IMR-90 (cell line): ENCODE measurements at regions not wholly inside any gene's neighbourhood (a gene's known extent, or its start where the extent isn't known, plus 50 kb on each side); places are given as distances from the start of the nearest gene placed in this dataset.

Experiments used
- ATAC-seq: fragments of 200-7000 bp; cut with Tn5 transposase; 2 replicates; pipeline ENCODE4 v1.9.1; 2020; ENCODE audit warnings: low read depth, mild to moderate bottlenecking, moderate library complexity
- BruUV-seq: library from RNA; stranded (reverse); fragments of 400-500 nt; replicated peaks from 2 replicates; lab custom pipeline; 2021; lab: Mats Ljungman, UMichigan
- CTCF ChIA-PET: fragments of 300-600 bp; formaldehyde crosslinking; extraction: SDS; loops from one replicate; lab custom pipeline; 2021; ENCODE audit warnings: antibody characterized with exemption; lab: Yijun Ruan, JAX
- POLR2A ChIA-PET: fragments of 300-600 bp; sonication (Branson Sonifier 250); formaldehyde crosslinking; loops from one replicate; lab custom pipeline; 2022; ENCODE audit warnings: antibody characterized with exemption; ENCODE audit not compliant: unreplicated experiment; lab: Charles Lee
- DNase-seq: peaks from one replicate; pipeline ENCODE4 v3.0.0; 2013
- H2AFZ ChIP-seq: replicated peaks from 2 replicates; pipeline ENCODE3; 2013; ENCODE audit warnings: low read length, mild to moderate bottlenecking; ENCODE audit not compliant: poor library complexity
- H2AK5ac ChIP-seq: 2 replicates; pipeline ENCODE4 v1.6.1; 2013; ENCODE audit warnings: low read depth, low read length, inconsistent platforms
- H2AK9ac ChIP-seq: replicated peaks from 2 replicates; pipeline ENCODE3; 2013; ENCODE audit warnings: mild to moderate bottlenecking, low read depth, low read length, moderate library complexity; ENCODE audit not compliant: poor library complexity
- H2BK120ac ChIP-seq: 2 replicates; pipeline ENCODE4 v1.6.1; 2013; ENCODE audit warnings: low read depth, low read length, inconsistent platforms
- H2BK15ac ChIP-seq: 3 replicates; pipeline ENCODE4 v1.6.1; 2013; ENCODE audit warnings: low read depth, low read length, inconsistent platforms
- H2BK20ac ChIP-seq: 2 replicates; pipeline ENCODE4 v1.6.1; 2013; ENCODE audit warnings: low read depth, mild to moderate bottlenecking, inconsistent platforms, low read length, moderate library complexity
- H2BK5ac ChIP-seq: 2 replicates; pipeline ENCODE4 v1.6.1; 2013; ENCODE audit warnings: mild to moderate bottlenecking, low read depth, low read length, inconsistent platforms; ENCODE audit not compliant: poor library complexity, severe bottlenecking
- H3K14ac ChIP-seq: replicated peaks from 2 replicates; pipeline ENCODE4 v1.6.1; 2013; ENCODE audit warnings: low read depth, low read length, inconsistent platforms
- H3K18ac ChIP-seq: 2 replicates; pipeline ENCODE4 v1.6.1; 2013; ENCODE audit warnings: low read depth, low read length, control low read depth
- H3K23ac ChIP-seq: 2 replicates; pipeline ENCODE4 v1.6.1; 2013; ENCODE audit warnings: low read depth, low read length, inconsistent platforms
- H3K27ac ChIP-seq: 2 replicates; pipeline ENCODE4 v1.5.1; 2013; ENCODE audit warnings: mild to moderate bottlenecking, control low read depth, low read length; ENCODE audit not compliant: insufficient read depth
- H3K27me3 ChIP-seq: 2 replicates; pipeline ENCODE4 v1.6.1; 2013; ENCODE audit warnings: low read length; ENCODE audit not compliant: control insufficient read depth, insufficient read depth
- H3K36me3 ChIP-seq: 2 replicates; pipeline ENCODE4 v1.6.1; 2013; ENCODE audit warnings: low read length, mixed read lengths; ENCODE audit not compliant: control insufficient read depth, insufficient read depth
- H3K4ac ChIP-seq: 2 replicates; pipeline ENCODE4 v1.6.1; 2013; ENCODE audit warnings: low read depth, low read length, inconsistent platforms
- H3K4me1 ChIP-seq: 2 replicates; pipeline ENCODE4 v1.6.1; 2013; ENCODE audit warnings: low read length, mixed read lengths; ENCODE audit not compliant: control insufficient read depth, insufficient read depth
- H3K4me2 ChIP-seq: 2 replicates; pipeline ENCODE4 v1.6.1; 2013; ENCODE audit warnings: low read depth, mild to moderate bottlenecking, control low read depth, low read length, moderate library complexity
- H3K4me3 ChIP-seq: 2 replicates; pipeline ENCODE4 v1.5.1; 2013; ENCODE audit warnings: low read depth, mild to moderate bottlenecking, control low read depth, low read length, moderate library complexity; ENCODE audit not compliant: insufficient read depth
- H3K56ac ChIP-seq: 2 replicates; pipeline ENCODE4 v1.6.1; 2013; ENCODE audit warnings: low read length, inconsistent platforms; ENCODE audit not compliant: insufficient read depth; ENCODE audit errors: extremely low read depth
- H3K79me1 ChIP-seq, 2 experiments: 2 replicates each; pipeline ENCODE4 v1.6.1; 2013; ENCODE audit warnings: low read length in 2 of 2, inconsistent platforms in 1 of 2, low read depth in 1 of 2
- H3K9ac ChIP-seq: 2 replicates; pipeline ENCODE4 v1.6.1; 2013; ENCODE audit warnings: low read depth, low read length, control low read depth
- H3K9me1 ChIP-seq: 2 replicates; pipeline ENCODE4 v1.6.1; 2013; ENCODE audit warnings: low read length, inconsistent platforms; ENCODE audit not compliant: insufficient read depth
- H3K9me3 ChIP-seq: 2 replicates; pipeline ENCODE4 v1.6.1; 2013; ENCODE audit warnings: low read length; ENCODE audit not compliant: control insufficient read depth, insufficient read depth
- H4K20me1 ChIP-seq: 2 replicates; pipeline ENCODE4 v1.6.1; 2013; ENCODE audit warnings: low read length, inconsistent platforms; ENCODE audit not compliant: insufficient read depth
- H4K5ac ChIP-seq: 2 replicates; pipeline ENCODE4 v1.6.1; 2013; ENCODE audit warnings: mild to moderate bottlenecking, low read depth, low read length, control low read depth
- H4K8ac ChIP-seq, 2 experiments: 2 replicates each; pipeline ENCODE4 v1.6.1; 2013; ENCODE audit warnings: low read depth in 2 of 2, low read length in 2 of 2, control low read depth in 1 of 2, inconsistent platforms in 1 of 2
- H4K91ac ChIP-seq: 2 replicates; pipeline ENCODE4 v1.6.1; 2013; ENCODE audit warnings: low read depth, low read length, inconsistent platforms; ENCODE audit not compliant: insufficient read depth
- CEBPB ChIP-seq: IDR thresholded peaks from 2 replicates; pipeline ENCODE4 v1.6.1; 2012; ENCODE audit warnings: low read depth, low read length, improper control_type of control experiment
- CHD1 ChIP-seq: IDR thresholded peaks from 2 replicates; pipeline ENCODE4 v1.6.1; 2012; ENCODE audit warnings: low read depth, low read length, improper control_type of control experiment
- CTCF ChIP-seq: conservative IDR thresholded peaks from 2 replicates; pipeline ENCODE4 v1.5.1; 2012; ENCODE audit warnings: mild to moderate bottlenecking, low read depth, low read length, improper control_type of control experiment
- FOS ChIP-seq: fragments of 150-350 bp; IDR thresholded peaks from 2 replicates; pipeline ENCODE4 v1.6.1; 2016; ENCODE audit warnings: low read depth, low read length
- MAZ ChIP-seq: IDR thresholded peaks from 2 replicates; pipeline ENCODE4 v1.6.1; 2012; ENCODE audit warnings: low read depth, mild to moderate bottlenecking, low read length, improper control_type of control experiment, moderate library complexity, borderline replicate concordance
- MXI1 ChIP-seq: IDR thresholded peaks from 2 replicates; pipeline ENCODE4 v1.6.1; 2012; ENCODE audit warnings: low read depth, mild to moderate bottlenecking, low read length, moderate library complexity, borderline replicate concordance
- NFE2L2 ChIP-seq: fragments of 150-350 bp; IDR thresholded peaks from 2 replicates; pipeline ENCODE4 v1.6.1; 2016; ENCODE audit warnings: low read depth, mild to moderate bottlenecking, low read length
- POLR2A ChIP-seq: IDR thresholded peaks from 2 replicates; pipeline ENCODE4 v1.6.1; 2012; ENCODE audit warnings: mild to moderate bottlenecking, low read depth, low read length
- RCOR1 ChIP-seq: IDR thresholded peaks from 2 replicates; pipeline ENCODE4 v1.6.1; 2012; ENCODE audit warnings: mild to moderate bottlenecking, low read length, improper control_type of control experiment; ENCODE audit not compliant: insufficient replicate concordance
- RFX5 ChIP-seq: IDR thresholded peaks from 2 replicates; pipeline ENCODE4 v1.8.0; 2012; ENCODE audit warnings: low read depth, mild to moderate bottlenecking, low read length, moderate library complexity
- SMC3 ChIP-seq: fragments of 150-350 bp; IDR thresholded peaks from 2 replicates; pipeline ENCODE4 v1.6.1; 2016; ENCODE audit warnings: low read depth, mild to moderate bottlenecking, antibody characterized with exemption, low read length, moderate library complexity
- WGBS, 2 experiments: methylation state at CpG; one replicate each; pipeline versions ENCODE4 v1.1.5 to v1.1.7; 2013; ENCODE audit warnings: missing lambda C conversion rate in 2 of 2; ENCODE audit not compliant: insufficient read length in 1 of 2; ENCODE audit errors: extremely low coverage in 2 of 2; 5-methylcytosine and 5-hydroxymethylcytosine counted together
- dilution Hi-C: fragments of 300-500 bp; cut with HindIII; formaldehyde crosslinking; loops from one replicate; pipeline ENCODE4 v1.14.3; 2018; ENCODE audit warnings: low sequenced_read_pairs; ENCODE audit not compliant: unreplicated experiment
- in situ Hi-C: fragments of 300-500 bp; cut with MboI; formaldehyde crosslinking; loops from 3 replicates; pipeline ENCODE4 v1.14.3; 2019; ENCODE audit warnings: low sequenced_read_pairs, inconsistent platforms, mixed read lengths
- intact Hi-C: fragments of 100-400 bp; cut with micrococcal nuclease; formaldehyde crosslinking; loops from 2 replicates; pipeline ENCODE4 v1.10.0; 2022

GRCh38 chr5:164002628-164003027, 497.2 kb downstream of the MAT2B start:
- H3K36me3 ChIP-seq, result no peaks in the 10 kb centered on the region
- no CpG with 5 or more reads among the region's 3 CpGs for WGBS, 2 experiments
- no peak overlapping the region for H3K23ac ChIP-seq
- TF ChIP-seq CEBPB (no peak), MAZ (no peak), NFE2L2 (no peak), SMC3 (no peak), CTCF (no peak), CHD1 (no peak), MXI1 (no peak), FOS (no peak), RCOR1 (no peak), RFX5 (no peak), POLR2A (no peak)
- in situ Hi-C loops, result loop anchor here (25.0 kb wide), 1 partner anchor 1210 kb away; no protein-coding TSS in a partner anchor
- no peak overlapping the region for H2AK5ac ChIP-seq
- H3K79me1 ChIP-seq, result no peaks in the 10 kb centered on the region
- H3K27ac ChIP-seq, result no peak overlapping the region
- no peak overlapping the region for H2BK120ac ChIP-seq
- H2BK15ac ChIP-seq, result no peak overlapping the region
- no peak overlapping the region for H3K4me2 ChIP-seq
- H3K9ac ChIP-seq, result no peak overlapping the region
- dilution Hi-C loops, result loop anchor here (25.0 kb wide), 1 partner anchor 485 kb away; no protein-coding TSS in a partner anchor
- no TSS peak for BruUV-seq
- H3K4me1 ChIP-seq, result no peaks in the 10 kb centered on the region
- no peak overlapping the region for H3K14ac ChIP-seq
- POLR2A ChIA-PET, result no interaction called here
- H4K8ac ChIP-seq, result no peak overlapping the region
- CTCF ChIA-PET, result interaction anchor here (2.4 kb wide), 1 partner anchor 10 kb away, joined by 13 read pairs; no protein-coding TSS in a partner anchor
- ATAC-seq (peak; percentile 29; the same call in 1 of the 2 replicates), DNase-seq (peak; percentile 22)
- H2AFZ ChIP-seq, result peak overlapping the region; percentile 1
- no peak overlapping the region for H3K4me3 ChIP-seq
- H3K4ac ChIP-seq, result no peak overlapping the region
- no peaks in the 10 kb centered on the region for H4K20me1 ChIP-seq
- no peak overlapping the region for H2AK9ac ChIP-seq
- no peak overlapping the region for H4K91ac ChIP-seq
- no peak overlapping the region for H2BK20ac ChIP-seq
- H2BK5ac ChIP-seq, result no peak overlapping the region
- H3K27me3 ChIP-seq, result no peaks in the 10 kb centered on the region
- H3K9me1 ChIP-seq, result no peaks in the 10 kb centered on the region
- no peak overlapping the region for H3K18ac ChIP-seq
- no peak overlapping the region for H3K56ac ChIP-seq
- no peaks in the 10 kb centered on the region for H3K9me3 ChIP-seq
- intact Hi-C loops, result no loop called here
- H4K5ac ChIP-seq, result no peak overlapping the region
